Fibroblast of villous mesenchyme (primary cell): ENCODE measurements at regions not wholly inside any gene's neighbourhood (a gene's known extent, or its start where the extent isn't known, plus 50 kb on each side); places are given as distances from the start of the nearest gene placed in this dataset.

Experiments
- DNase-seq: peaks from one replicate; pipeline ENCODE4 v3.0.0-alpha.2; 2010; ENCODE audit warnings: low read depth
- H3K4me3 ChIP-seq: 2 replicates; pipeline ENCODE4 v1.5.1; 2011; ENCODE audit warnings: low read depth, mild to moderate bottlenecking, low read length
- TF ChIP-seq, protein P1 (sequence below): IDR thresholded peaks from 2 replicates; pipeline ENCODE4 v1.5.1; 2012; ENCODE audit warnings: low read depth, mild to moderate bottlenecking, low read length; ENCODE audit not compliant: insufficient read depth

DNA sequence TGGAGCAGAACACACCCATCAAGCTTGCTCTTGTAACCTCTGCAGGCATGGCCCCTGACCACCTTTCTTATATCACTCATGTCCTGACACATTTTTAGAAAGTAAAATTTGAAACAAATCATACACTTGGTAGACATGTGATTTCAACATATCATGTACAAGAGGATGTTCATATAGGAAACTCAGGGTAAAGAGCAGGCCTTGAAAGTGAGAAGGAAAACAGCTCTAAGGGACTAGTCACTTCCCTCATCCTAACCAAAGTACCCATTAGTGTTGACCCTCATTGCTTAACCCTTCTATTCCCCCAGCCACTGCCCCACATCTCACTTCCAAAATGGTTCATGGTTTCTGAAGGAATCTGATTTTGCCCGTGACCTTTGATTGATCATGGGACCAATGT is 492.4 kb upstream of the KLF4 start:
- TF ChIP-seq, protein P1, sequence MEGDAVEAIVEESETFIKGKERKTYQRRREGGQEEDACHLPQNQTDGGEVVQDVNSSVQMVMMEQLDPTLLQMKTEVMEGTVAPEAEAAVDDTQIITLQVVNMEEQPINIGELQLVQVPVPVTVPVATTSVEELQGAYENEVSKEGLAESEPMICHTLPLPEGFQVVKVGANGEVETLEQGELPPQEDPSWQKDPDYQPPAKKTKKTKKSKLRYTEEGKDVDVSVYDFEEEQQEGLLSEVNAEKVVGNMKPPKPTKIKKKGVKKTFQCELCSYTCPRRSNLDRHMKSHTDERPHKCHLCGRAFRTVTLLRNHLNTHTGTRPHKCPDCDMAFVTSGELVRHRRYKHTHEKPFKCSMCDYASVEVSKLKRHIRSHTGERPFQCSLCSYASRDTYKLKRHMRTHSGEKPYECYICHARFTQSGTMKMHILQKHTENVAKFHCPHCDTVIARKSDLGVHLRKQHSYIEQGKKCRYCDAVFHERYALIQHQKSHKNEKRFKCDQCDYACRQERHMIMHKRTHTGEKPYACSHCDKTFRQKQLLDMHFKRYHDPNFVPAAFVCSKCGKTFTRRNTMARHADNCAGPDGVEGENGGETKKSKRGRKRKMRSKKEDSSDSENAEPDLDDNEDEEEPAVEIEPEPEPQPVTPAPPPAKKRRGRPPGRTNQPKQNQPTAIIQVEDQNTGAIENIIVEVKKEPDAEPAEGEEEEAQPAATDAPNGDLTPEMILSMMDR = no peak
- no peak overlapping the region for H3K4me3 ChIP-seq
- no peak for DNase-seq

DNA sequence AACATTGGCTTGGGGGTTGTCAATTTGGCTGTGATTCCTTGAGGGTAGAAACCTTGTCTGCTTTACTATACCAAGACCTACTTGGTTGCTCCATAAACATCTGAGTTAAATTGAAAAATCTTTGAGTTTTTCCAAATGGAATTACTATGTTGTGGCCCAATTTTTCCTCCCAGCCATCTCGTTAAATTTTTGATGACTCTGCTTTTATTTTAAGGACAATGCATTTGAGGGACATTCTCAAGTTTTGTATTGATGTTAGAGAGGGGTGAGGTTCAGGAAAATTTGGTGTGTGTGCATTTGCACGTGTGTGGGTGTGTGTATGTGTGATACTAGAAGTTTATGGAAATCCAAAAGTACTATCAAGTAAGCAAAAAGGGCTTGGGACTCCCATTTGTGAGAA is 491.4 kb upstream of the KLF4 start:
- H3K4me3 ChIP-seq = no peak overlapping the region
- TF ChIP-seq, protein P1 = no peak
- DNase-seq = no peak

DNA sequence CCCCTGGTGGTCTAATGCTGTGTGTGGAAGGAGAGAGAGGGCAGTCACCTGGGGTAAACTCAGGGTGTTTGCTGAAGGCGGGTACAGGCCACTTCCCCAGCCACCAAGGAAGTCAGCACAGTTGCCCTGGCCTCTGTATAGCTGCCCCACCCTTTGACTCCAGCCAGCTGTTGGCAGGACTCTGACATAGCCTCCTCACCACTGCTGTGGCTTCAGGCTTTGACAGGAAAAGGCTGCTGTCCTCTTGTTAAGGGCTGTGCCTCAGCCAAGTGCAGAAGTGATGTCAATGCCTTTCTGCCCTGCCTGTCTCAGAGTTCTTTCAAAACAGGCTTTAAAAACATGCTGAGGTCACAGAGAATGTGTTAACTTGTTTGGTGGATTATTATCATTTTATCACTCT is 487.2 kb upstream of the KLF4 start:
- H3K4me3 ChIP-seq = no peak overlapping the region
- TF ChIP-seq, protein P1 = no peak
- peak; percentile 72 for DNase-seq

DNA sequence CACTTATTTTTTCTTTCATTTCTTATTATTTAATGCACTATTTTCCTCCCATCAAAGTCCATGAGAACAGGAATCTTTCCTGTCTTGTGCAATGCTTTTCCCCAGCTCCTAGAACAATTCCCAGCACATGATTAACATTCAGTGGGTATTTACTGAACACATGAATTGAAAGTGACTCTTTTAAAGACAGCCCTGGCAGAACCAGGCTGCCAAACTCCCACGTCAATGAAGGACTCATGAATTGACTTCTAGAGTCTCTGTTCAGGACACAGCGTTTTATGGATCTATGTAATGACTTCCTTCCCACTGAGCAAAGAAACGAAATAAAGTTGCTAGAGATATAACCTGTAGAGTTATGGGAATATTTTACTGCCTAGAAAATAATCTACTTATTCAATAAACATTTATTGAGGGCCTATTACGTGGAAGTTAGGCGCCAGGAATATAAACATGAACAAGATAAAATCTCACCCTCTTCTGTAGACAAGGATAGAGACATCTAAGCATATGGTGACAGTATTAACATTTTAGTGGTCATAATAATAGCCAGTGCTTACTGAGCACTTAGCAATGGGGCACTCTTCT is 485.9 kb upstream of the KLF4 start:
- TF ChIP-seq, protein P1 = no peak
- peak; percentile 11 for DNase-seq
- H3K4me3 ChIP-seq = no peak overlapping the region

DNA sequence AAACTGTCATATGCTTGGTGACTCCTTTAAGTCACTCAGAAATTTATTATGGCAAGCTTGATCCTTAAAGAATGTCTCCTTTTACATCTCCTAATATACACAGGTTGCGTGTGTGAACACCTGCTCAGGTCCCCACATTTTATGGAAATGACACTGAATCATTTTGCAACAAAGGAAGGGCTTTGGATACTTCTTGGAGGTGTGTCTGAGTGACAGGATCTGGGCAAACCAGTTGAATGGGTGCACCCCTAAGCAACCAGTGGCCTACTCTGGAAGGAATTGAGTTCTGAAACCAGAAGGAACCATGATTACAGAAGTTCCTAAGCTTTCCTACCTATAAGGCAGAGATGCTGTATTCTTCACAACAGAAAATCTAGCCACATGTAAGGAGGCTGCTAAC is 483.9 kb upstream of the KLF4 start:
- TF ChIP-seq, protein P1 = no peak
- no peak for DNase-seq
- H3K4me3 ChIP-seq = no peak overlapping the region

DNA sequence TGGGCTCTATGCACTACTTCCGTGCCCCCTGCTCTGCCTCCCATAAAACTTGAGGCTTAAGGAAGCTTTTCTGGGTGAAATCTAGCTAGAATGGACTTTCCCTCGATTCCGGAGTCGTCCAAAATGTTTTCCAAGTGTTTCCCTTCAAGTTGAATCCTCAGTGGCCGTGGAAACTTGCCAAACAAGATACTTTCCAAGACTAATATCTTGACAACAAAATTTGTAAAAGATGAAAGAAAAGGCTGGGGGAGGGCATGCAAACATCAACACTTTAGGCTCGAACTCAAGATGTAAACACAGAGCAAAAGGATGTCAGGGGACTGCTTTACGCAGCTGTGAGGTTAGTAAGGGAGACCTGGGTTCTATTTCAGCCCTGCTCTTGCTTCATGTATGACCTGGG is 482.8 kb upstream of the KLF4 start:
- no peak overlapping the region for H3K4me3 ChIP-seq
- DNase-seq = peak; percentile 47
- TF ChIP-seq, protein P1 = no peak

DNA sequence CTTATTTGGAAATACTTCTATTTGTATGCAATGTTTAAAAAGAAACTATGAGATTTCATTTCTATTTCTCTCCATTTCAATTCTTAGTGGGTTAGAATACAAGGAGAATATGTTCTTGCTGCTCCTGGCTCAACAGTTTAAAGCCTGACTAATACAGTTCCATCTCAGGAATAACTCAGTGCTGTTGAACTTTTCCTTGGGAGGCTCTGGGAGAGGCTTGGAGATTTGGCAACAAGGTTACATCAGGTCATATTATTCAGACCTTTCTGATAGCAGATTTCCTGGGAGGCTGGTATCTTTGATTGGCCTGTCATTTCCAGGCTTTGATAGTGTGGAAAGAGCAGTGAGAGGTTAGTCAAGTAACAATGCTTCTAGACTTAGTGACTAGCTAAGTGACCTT is 481.7 kb upstream of the KLF4 start:
- H3K4me3 ChIP-seq = no peak overlapping the region
- DNase-seq = peak; percentile 19
- TF ChIP-seq, protein P1 = no peak
